Testis (tissue), 2 donors: ENCODE measurements at regions not wholly inside any gene's neighbourhood (a gene's known extent, or its start where the extent isn't known, plus 50 kb on each side); places are given as distances from the start of the nearest gene placed in this dataset.
A peak's percentile ranks its signal among the peaks of the same experiment; 100 is the strongest.

Source experiments
- DNase-seq: peaks from one replicate; pipeline ENCODE4 v3.0.0-alpha.2; 2019
- H3K27ac ChIP-seq, 2 donors: fragments of 200-600 bp; sonication (generic); one replicate each; pipeline ENCODE4 v1.5.1; 2019
- H3K27me3 ChIP-seq: fragments of 200-600 bp; sonication (generic); one replicate; pipeline ENCODE4 v1.5.1; 2019
- H3K36me3 ChIP-seq: fragments of 200-600 bp; sonication (generic); one replicate; pipeline ENCODE4 v1.5.1; 2017; ENCODE audit warnings: low read depth; ENCODE audit errors: missing control alignments
- H3K4me1 ChIP-seq: fragments of 200-600 bp; sonication (generic); one replicate; pipeline ENCODE4 v1.5.1; 2019
- H3K4me3 ChIP-seq, 2 donors: fragments of 200-600 bp; sonication (generic); one replicate each; pipeline ENCODE4 v1.5.1; 2017 to 2019
- H3K9me3 ChIP-seq: fragments of 200-600 bp; sonication (generic); one replicate; pipeline ENCODE4 v1.5.1; 2017
- POLR2A ChIP-seq: fragments of 450-650 bp; IDR thresholded peaks from one replicate; pipeline ENCODE4 v1.6.1; 2017; ENCODE audit warnings: antibody characterized with exemption, mild to moderate bottlenecking, moderate library complexity
- WGBS, 2 donors: methylation state at CpG; one replicate each; pipeline ENCODE4 v1.1.5; 2018; 5-methylcytosine and 5-hydroxymethylcytosine counted together
- intact Hi-C: fragments of 100-400 bp; cut with DNase I; formaldehyde crosslinking; loops from one replicate; pipeline ENCODE4 v1.15.1; 2023; ENCODE audit warnings: low total_unique reads
- TF ChIP-seq, protein P1 (sequence below), 3 experiments: fragments of 450-650 bp in 2 of 3; fragments of 200-600 bp in 1 of 3; sonication (generic) in 1 of 3; IDR thresholded peaks; one replicate each; pipeline ENCODE4 v1.5.1; 2016 to 2019; ENCODE audit warnings: antibody characterized with exemption in 3 of 3, mild to moderate bottlenecking in 2 of 3, moderate library complexity in 1 of 3

DNA sequence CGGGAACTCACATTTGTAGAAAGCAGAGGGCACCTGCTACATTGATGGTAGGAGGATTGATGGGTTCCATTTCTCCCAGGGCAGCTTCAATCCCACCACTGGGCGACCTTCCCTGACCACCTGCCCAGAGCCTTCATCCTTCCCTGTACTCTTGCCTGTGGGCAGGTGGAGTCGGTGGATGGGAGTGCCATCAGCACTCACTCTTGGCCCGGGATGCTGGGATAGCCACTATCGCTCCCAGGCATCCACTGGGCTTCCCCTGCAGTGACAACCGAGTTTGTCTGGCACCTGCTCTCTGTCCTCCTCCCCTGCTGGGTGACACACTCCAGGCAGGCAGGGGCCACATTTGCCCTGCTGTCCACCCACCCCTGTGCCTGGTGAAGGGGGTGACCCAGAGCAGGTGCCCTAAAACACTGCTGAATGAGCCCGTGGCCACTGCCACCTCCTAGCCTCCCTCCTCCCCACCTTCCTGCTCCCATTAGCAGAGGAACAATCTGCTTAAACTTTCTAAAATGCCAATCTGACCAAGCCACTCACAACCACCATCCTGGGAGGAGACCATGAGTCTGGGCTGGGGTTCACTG, 604.7 kb downstream of the TBC1D22A start:
- Histone ChIP-seq H3K4me1 (no peaks in the 10 kb centered on the region), H3K27me3 (no peaks in the 10 kb centered on the region), H3K9me3 (no peaks in the 10 kb centered on the region), H3K27ac (no peak overlapping the region), H3K4me3 (no peak overlapping the region), H3K36me3 (no peaks in the 10 kb centered on the region)
- 79% methylated on average over 7 of the region's 7 CpGs for WGBS, 2 donors
- TF ChIP-seq, protein P1, sequence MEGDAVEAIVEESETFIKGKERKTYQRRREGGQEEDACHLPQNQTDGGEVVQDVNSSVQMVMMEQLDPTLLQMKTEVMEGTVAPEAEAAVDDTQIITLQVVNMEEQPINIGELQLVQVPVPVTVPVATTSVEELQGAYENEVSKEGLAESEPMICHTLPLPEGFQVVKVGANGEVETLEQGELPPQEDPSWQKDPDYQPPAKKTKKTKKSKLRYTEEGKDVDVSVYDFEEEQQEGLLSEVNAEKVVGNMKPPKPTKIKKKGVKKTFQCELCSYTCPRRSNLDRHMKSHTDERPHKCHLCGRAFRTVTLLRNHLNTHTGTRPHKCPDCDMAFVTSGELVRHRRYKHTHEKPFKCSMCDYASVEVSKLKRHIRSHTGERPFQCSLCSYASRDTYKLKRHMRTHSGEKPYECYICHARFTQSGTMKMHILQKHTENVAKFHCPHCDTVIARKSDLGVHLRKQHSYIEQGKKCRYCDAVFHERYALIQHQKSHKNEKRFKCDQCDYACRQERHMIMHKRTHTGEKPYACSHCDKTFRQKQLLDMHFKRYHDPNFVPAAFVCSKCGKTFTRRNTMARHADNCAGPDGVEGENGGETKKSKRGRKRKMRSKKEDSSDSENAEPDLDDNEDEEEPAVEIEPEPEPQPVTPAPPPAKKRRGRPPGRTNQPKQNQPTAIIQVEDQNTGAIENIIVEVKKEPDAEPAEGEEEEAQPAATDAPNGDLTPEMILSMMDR (IDR thresholded peaks at IDR 0.05): no peak
- TF ChIP-seq POLR2A: no peak
- intact Hi-C loops: no loop called here
- peak; percentile 2 for DNase-seq

DNA sequence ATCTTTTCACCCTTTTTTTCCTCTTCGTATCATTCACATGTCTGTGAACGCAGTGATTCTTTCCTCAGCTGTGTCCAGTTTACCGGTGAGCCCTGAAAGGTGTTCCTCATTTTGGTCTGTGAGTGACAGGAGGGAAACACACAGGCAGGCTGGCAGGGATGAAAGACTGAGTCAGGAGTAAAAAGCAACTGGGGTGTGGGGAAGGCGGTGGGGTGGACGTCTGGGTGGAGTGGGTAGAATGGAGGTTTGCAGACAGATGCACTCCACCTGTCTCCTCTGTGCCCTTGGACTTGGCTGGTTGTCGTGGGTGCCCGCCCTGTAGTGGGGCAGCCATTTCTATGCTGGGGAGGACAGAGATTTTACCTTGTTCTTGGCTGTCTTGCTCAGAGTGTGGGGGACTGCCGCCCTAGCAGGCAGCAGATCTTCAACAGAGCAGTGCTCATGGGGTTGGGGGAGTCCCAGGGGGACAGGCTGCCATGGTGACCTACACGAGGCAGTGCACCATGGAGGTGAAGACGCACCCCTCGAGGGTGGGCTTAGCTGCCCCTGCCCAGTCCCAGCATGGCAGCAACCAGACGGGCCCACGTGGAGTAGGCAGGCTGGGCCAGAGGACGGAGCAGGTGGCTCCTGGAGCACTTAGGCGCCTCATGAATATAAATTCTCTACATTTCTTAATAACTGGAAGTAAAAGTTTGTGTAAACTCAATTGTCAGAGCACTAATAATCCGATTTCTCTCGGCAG, 603.7 kb downstream of the TBC1D22A start:
- DNase-seq: peak; percentile 0
- TF ChIP-seq, protein P1 (IDR thresholded peaks at IDR 0.05): no peak
- no peak for TF ChIP-seq POLR2A

DNA sequence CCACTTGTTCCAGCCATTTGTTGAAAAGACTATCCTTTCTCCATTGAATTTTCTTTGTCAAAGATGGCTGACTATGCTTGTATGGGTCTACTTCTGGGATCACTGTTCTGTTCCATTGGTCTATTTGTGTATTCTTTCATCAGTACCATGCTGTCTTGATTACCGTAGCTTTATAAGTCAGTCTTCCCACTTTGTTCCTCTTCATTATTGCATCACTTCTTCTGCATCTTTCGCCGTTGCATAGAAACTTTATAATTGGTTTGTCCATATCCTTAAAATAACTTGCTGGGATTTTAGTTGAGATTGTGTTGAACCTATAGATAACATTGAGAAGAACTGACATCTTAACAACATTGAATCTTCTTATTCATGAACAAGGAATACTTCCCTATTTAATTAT, 598.8 kb downstream of the TBC1D22A start:
- 99 to 100% methylated on average over 3 of the region's 3 CpGs for WGBS, 2 donors
- intact Hi-C loops: no loop called here
- TF ChIP-seq, protein P1 (IDR thresholded peaks at IDR 0.05): no peak
- no peak for TF ChIP-seq POLR2A
- DNase-seq: no peak
- H3K27ac ChIP-seq: no peak overlapping the region
- H3K27me3 ChIP-seq: no peaks in the 10 kb centered on the region
- no peaks in the 10 kb centered on the region for H3K9me3 ChIP-seq
- H3K4me1 ChIP-seq: no peaks in the 10 kb centered on the region
- no peaks in the 10 kb centered on the region for H3K36me3 ChIP-seq
- H3K4me3 ChIP-seq: no peak overlapping the region

More for the DNA sequence above, 603.7 kb downstream of the TBC1D22A start:
- Histone ChIP-seq H3K36me3 (no peaks in the 10 kb centered on the region), H3K27me3 (no peaks in the 10 kb centered on the region), H3K27ac (no peak overlapping the region), H3K9me3 (no peaks in the 10 kb centered on the region), H3K4me1 (no peaks in the 10 kb centered on the region), H3K4me3 (no peak overlapping the region)
- WGBS, 2 donors: 88% methylated on average over 16 to 17 of the region's 17 CpGs
- intact Hi-C loops: no loop called here

DNA sequence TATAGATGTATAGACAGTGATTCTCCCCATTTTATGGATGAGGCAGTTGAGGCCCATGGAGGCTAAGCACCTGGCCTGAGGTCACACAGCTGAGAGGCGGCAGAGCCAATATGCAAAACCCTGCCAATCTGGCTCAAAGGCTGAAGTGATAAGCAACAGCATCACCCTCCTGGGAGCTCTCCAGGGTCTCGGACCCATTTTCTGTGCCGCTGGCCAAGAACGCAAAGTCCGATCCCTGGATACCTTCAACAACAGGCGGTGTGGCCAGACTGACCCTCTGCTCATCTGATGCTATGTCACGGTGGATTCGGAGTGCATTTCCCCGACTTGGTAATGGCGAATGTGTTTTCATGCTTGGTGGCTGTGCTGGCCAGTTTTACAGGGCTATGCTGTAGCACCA, 595.0 kb downstream of the TBC1D22A start:
- no peak overlapping the region for H3K4me3 ChIP-seq
- intact Hi-C loops: no loop called here
- no peak overlapping the region for H3K27ac ChIP-seq
- TF ChIP-seq POLR2A: no peak
- TF ChIP-seq, protein P1 (IDR thresholded peaks at IDR 0.05): no peak
- H3K36me3 ChIP-seq: no peaks in the 10 kb centered on the region
- H3K4me1 ChIP-seq: no peaks in the 10 kb centered on the region
- peak; percentile 6 for DNase-seq
- H3K27me3 ChIP-seq: no peaks in the 10 kb centered on the region
- no peaks in the 10 kb centered on the region for H3K9me3 ChIP-seq
- WGBS, 2 donors: 92 to 97% methylated on average over 8 to 10 of the region's 10 CpGs

DNA sequence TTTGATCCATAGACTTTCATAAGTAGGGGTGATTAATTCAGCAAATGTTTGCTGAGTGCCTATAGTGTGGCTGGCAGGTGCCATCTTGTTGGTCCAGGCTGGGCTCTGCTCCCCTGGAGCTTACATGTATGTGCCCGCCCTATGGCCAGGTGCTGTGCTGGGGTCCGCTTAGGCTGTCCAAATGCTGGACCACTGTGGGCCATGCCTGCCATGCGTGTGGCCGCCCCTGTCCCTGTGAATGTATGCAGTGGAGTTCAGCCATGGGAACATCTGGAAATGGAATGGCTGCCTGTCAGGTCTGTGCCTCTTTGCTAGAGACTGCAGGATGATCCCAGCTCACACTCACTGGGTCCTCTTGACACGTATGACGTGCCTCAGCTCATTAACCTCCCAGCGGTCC, 594.6 kb downstream of the TBC1D22A start:
- Histone ChIP-seq H3K36me3 (no peaks in the 10 kb centered on the region), H3K27ac (no peak overlapping the region), H3K9me3 (no peaks in the 10 kb centered on the region), H3K4me3 (no peak overlapping the region), H3K27me3 (no peaks in the 10 kb centered on the region), H3K4me1 (no peaks in the 10 kb centered on the region)
- 80 to 95% methylated on average over 3 to 7 of the region's 7 CpGs for WGBS, 2 donors
- no peak for TF ChIP-seq POLR2A
- TF ChIP-seq, protein P1 (IDR thresholded peaks at IDR 0.05): no peak
- DNase-seq: peak; percentile 9
- intact Hi-C loops: no loop called here
